Type B pancreatic cell (in vitro differentiated cells): ENCODE measurements at regions not wholly inside any gene's neighbourhood (a gene's known extent, or its start where the extent isn't known, plus 50 kb on each side); places are given as distances from the start of the nearest gene placed in this dataset.

Experiments used
- DNase-seq: peaks from one replicate; pipeline ENCODE4 v3.0.0; 2021; ENCODE audit warnings: mixed read lengths; ENCODE audit not compliant: unreplicated experiment; ENCODE audit errors: extremely low spot score
- H3K27ac Mint-ChIP-seq: 2 replicates; pipeline ENCODE4 v1.8.0; 2021; ENCODE audit warnings: mild to moderate bottlenecking, mixed read lengths
- H3K27me3 Mint-ChIP-seq: 2 replicates; pipeline ENCODE4 v1.8.0; 2021; ENCODE audit warnings: mixed read lengths
- H3K36me3 Mint-ChIP-seq: 2 replicates; pipeline ENCODE4 v1.8.0; 2021; ENCODE audit warnings: mixed read lengths
- H3K4me1 Mint-ChIP-seq: one replicate; pipeline ENCODE4 v1.8.0; 2021; ENCODE audit warnings: mixed read lengths; ENCODE audit not compliant: unreplicated experiment
- H3K4me3 Mint-ChIP-seq: 2 replicates; pipeline ENCODE4 v1.8.0; 2021; ENCODE audit warnings: mild to moderate bottlenecking, mixed read lengths
- H3K9me3 Mint-ChIP-seq: 2 replicates; pipeline ENCODE4 v1.8.0; 2021; ENCODE audit warnings: mixed read lengths
- TF ChIP-seq, protein P1 (sequence below): fragments of 200-600 bp; sonication (generic); conservative IDR thresholded peaks from 2 replicates; pipeline ENCODE4 v1.5.0; 2021; ENCODE audit warnings: antibody characterized with exemption, mild to moderate bottlenecking

DNA sequence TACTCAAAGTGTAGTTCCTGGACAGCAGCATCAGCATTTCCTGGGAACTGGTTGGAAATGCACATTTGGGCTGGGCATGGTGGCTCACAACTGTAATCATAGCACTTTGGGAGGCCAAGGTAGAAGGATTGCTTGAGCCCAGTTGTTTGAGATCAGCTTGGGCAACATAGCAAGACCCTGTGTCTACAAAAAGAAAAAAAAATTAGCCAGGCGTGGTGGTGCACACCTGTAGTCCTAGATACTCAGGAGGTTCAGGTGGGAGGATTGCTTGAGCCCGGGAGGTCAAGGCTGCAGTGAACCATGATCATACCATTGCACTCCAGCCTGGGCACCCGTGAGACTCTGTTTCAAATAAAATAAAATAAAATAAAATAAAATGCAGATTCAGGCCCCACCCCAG, 156.2 kb downstream of the CDC5L start:
- no peaks in the 10 kb centered on the region for H3K36me3 Mint-ChIP-seq
- DNase-seq, result no peak
- TF ChIP-seq, protein P1, sequence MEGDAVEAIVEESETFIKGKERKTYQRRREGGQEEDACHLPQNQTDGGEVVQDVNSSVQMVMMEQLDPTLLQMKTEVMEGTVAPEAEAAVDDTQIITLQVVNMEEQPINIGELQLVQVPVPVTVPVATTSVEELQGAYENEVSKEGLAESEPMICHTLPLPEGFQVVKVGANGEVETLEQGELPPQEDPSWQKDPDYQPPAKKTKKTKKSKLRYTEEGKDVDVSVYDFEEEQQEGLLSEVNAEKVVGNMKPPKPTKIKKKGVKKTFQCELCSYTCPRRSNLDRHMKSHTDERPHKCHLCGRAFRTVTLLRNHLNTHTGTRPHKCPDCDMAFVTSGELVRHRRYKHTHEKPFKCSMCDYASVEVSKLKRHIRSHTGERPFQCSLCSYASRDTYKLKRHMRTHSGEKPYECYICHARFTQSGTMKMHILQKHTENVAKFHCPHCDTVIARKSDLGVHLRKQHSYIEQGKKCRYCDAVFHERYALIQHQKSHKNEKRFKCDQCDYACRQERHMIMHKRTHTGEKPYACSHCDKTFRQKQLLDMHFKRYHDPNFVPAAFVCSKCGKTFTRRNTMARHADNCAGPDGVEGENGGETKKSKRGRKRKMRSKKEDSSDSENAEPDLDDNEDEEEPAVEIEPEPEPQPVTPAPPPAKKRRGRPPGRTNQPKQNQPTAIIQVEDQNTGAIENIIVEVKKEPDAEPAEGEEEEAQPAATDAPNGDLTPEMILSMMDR, result no peak
- no peak overlapping the region for H3K4me3 Mint-ChIP-seq
- H3K4me1 Mint-ChIP-seq, result peaks cover 15% of the 10 kb centered on the region
- peaks cover 30% of the 10 kb centered on the region for H3K27me3 Mint-ChIP-seq
- no peaks in the 10 kb centered on the region for H3K9me3 Mint-ChIP-seq
- no peak overlapping the region for H3K27ac Mint-ChIP-seq

DNA sequence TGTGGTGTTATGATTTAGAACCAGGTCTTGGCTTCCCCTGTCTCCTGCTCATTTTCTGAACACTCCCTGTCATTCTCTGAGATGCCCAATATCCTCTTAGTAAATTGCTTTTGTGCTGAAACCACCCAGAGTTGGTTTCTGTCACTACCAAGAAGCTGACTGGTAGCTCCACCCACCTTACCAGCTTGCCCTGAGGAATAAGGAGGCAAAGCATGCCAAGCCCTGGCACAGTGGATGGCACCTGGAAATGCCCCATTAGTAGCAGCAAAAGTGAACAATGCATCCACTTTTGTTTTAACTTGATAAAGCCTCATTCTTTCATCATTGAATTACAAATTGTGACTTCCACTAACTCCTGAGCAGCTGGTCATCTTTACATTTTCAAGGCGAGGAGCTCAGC, 157.7 kb downstream of the CDC5L start:
- peaks cover 15% of the 10 kb centered on the region for H3K4me1 Mint-ChIP-seq
- H3K4me3 Mint-ChIP-seq, result no peak overlapping the region
- DNase-seq, result no peak

DNA sequence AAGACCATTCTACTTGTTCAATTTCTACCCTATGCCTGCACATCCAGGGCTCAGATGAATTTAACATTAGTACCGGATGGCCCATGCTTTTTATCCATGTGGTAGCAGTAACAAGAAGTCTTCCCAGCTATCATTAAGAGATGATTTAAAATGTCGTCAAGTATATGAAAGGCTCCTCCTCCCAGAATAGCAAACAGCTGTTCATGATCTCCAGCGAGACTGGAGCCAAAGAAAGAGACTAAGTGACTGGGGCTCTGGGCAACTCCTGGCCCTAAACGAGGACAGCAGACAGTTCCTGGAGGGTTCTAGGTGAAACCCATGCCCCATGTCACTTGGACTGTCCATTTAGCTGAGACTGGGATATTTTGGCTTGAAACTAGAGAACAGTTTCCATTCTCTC, 160.8 kb downstream of the CDC5L start:
- TF ChIP-seq, protein P1, result no peak
- Mint-ChIP-seq H3K36me3 (no peaks in the 10 kb centered on the region), H3K4me3 (no peak overlapping the region), H3K4me1 (no peaks in the 10 kb centered on the region), H3K9me3 (no peaks in the 10 kb centered on the region), H3K27me3 (peaks cover 44% of the 10 kb centered on the region), H3K27ac (no peak overlapping the region)
- DNase-seq, result no peak

More for the DNA sequence above, 157.7 kb downstream of the CDC5L start:
- Mint-ChIP-seq H3K27ac (no peak overlapping the region), H3K36me3 (no peaks in the 10 kb centered on the region), H3K27me3 (peaks cover 40% of the 10 kb centered on the region), H3K9me3 (no peaks in the 10 kb centered on the region)
- TF ChIP-seq, protein P1, result no peak

DNA sequence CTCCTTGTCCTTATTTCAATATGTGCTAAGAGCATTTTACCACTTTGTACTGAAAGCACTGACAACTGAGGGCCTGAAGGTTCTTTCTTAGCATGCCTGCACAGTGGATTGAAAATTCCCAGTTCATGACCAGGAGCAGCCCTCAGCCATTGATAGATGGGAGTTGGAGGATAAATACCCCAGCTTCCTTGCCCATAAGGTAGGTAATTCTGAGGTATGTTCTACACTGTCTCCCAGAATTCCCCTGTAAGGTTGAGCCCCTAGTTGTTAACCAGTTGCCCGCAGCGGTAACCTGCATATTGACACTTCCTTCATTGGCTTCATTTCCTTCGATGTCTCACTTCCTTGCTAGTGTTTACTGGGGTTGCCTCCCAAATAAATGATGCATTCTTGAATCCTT, 162.0 kb downstream of the CDC5L start:
- H3K36me3 Mint-ChIP-seq, result no peaks in the 10 kb centered on the region
- H3K4me3 Mint-ChIP-seq, result no peak overlapping the region
- H3K27ac Mint-ChIP-seq, result no peak overlapping the region
- H3K27me3 Mint-ChIP-seq, result peaks cover 44% of the 10 kb centered on the region
- TF ChIP-seq, protein P1, result no peak
- H3K4me1 Mint-ChIP-seq, result no peaks in the 10 kb centered on the region
- no peaks in the 10 kb centered on the region for H3K9me3 Mint-ChIP-seq
- DNase-seq, result no peak

DNA sequence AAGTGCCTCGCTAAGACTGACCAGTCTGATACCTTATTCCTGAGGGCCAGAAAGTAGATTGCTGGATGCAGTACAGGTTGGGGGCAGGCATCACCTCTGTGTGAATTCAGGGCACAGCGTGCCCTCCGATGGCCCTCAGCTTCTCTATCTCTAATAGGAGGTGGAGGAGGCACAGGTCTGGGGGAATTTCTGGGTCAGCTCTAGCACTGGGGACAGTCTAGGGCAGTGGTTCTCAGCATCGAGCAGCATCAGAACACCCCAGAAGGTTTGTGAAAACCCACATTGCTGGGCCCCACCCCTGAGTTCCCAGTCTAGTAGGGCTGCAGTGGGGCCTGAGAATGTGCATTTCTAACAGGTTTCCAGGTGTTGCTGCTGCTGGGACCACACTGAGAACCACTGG, 166.7 kb downstream of the CDC5L start:
- no peaks in the 10 kb centered on the region for H3K36me3 Mint-ChIP-seq
- peaks cover 16% of the 10 kb centered on the region for H3K4me1 Mint-ChIP-seq
- no peak overlapping the region for H3K4me3 Mint-ChIP-seq
- no peak for DNase-seq
- TF ChIP-seq, protein P1, result no peak
- peaks cover 47% of the 10 kb centered on the region for H3K27me3 Mint-ChIP-seq
- H3K9me3 Mint-ChIP-seq, result no peaks in the 10 kb centered on the region
- H3K27ac Mint-ChIP-seq, result no peak overlapping the region

DNA sequence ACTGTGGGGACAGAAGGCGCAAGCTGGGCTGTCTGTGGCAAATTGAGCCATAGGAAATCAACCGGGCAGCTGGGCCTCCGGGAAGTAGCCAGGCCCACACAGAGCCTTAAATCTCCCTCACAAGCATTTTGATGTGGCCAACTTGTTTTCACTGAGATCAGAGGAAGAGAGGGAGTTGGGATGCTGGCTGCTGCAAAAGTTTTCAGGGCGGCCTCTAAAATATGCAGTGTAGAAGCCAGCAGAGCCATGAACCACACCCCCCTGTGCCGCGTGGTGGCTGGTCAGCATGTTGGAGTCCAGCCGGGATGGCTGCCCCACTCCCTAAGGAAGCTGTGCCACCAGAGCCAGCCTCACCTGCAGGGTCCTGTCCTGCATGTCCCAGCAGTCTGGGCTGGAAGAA, 167.4 kb downstream of the CDC5L start:
- H3K27me3 Mint-ChIP-seq, result peaks cover 47% of the 10 kb centered on the region
- no peaks in the 10 kb centered on the region for H3K36me3 Mint-ChIP-seq
- TF ChIP-seq, protein P1, result no peak
- no peak overlapping the region for H3K4me3 Mint-ChIP-seq
- no peaks in the 10 kb centered on the region for H3K9me3 Mint-ChIP-seq
- H3K4me1 Mint-ChIP-seq, result peaks cover 23% of the 10 kb centered on the region
- no peak for DNase-seq
- H3K27ac Mint-ChIP-seq, result no peak overlapping the region
